ENCODE measurements at regions not wholly inside any gene's neighbourhood (a gene's known extent, or its start where the extent isn't known, plus 50 kb on each side); places are given as distances from the start of the nearest gene placed in this dataset.

- no peak for DNase-seq (ENCODE audit: low read depth)
Measured at GRCh38 chr6:33967966-33968724, 164.3 kb upstream of the MLN start.

- DNase-seq (ENCODE audit: low read depth) = no peak
Measured at GRCh38 chr6:33967265-33967767, 163.5 kb upstream of the MLN start.

GRCh38 chr6:33966536-33966935, 162.7 kb upstream of the MLN start:
- DNase-seq (ENCODE audit: low read depth) = no peak

- no peak for DNase-seq (ENCODE audit: low read depth)
Measured at GRCh38 chr6:33965766-33966165, 162.0 kb upstream of the MLN start.

GRCh38 chr6:33964387-33964786, 160.6 kb upstream of the MLN start:
- no peak for DNase-seq (ENCODE audit: low read depth)

- no peak for DNase-seq (ENCODE audit: low read depth)
Measured at GRCh38 chr6:33963136-33963750, 159.4 kb upstream of the MLN start.

GRCh38 chr6:33962246-33963027, 158.6 kb upstream of the MLN start:
- no peak for DNase-seq (ENCODE audit: low read depth)

- DNase-seq (ENCODE audit: low read depth) = no peak
Measured at GRCh38 chr6:33961691-33962090, 157.9 kb upstream of the MLN start.

GRCh38 chr6:33960345-33961313, 156.8 kb upstream of the MLN start:
- DNase-seq (ENCODE audit: low read depth) = no peak

- DNase-seq (ENCODE audit: low read depth) = no peak
Measured at GRCh38 chr6:33959661-33960344, 156.0 kb upstream of the MLN start.

- DNase-seq (ENCODE audit: low read depth) = no peak
Measured at GRCh38 chr6:33959329-33959651, 155.5 kb upstream of the MLN start.

- DNase-seq (ENCODE audit: low read depth) = no peak
Measured at GRCh38 chr6:33958526-33959328, 154.9 kb upstream of the MLN start.

- no peak for DNase-seq (ENCODE audit: low read depth)
Measured at GRCh38 chr6:33957892-33958525, 154.2 kb upstream of the MLN start.

GRCh38 chr6:33957131-33957891, 153.5 kb upstream of the MLN start:
- no peak for DNase-seq (ENCODE audit: low read depth)

- DNase-seq (ENCODE audit: low read depth) = no peak
Measured at GRCh38 chr6:33956206-33956605, 152.4 kb upstream of the MLN start.

GRCh38 chr6:33955566-33955965, 151.8 kb upstream of the MLN start:
- no peak for DNase-seq (ENCODE audit: low read depth)

- no peak for DNase-seq (ENCODE audit: low read depth)
Measured at GRCh38 chr6:33954453-33954852, 150.7 kb upstream of the MLN start.

- no peak for DNase-seq (ENCODE audit: low read depth)
Measured at GRCh38 chr6:33953171-33953570, 149.4 kb upstream of the MLN start.

- DNase-seq (ENCODE audit: low read depth) = no peak
Measured at GRCh38 chr6:33952016-33952415, 148.2 kb upstream of the MLN start.
